Large intestine (tissue), 3 donors: ENCODE measurements at regions not wholly inside any gene's neighbourhood (a gene's known extent, or its start where the extent isn't known, plus 50 kb on each side); places are given as distances from the start of the nearest gene placed in this dataset.

Experiments
- DNase-seq, 2 donors: peaks; one replicate each; pipeline versions ENCODE4 v3.0.0 to v3.0.0-alpha.2; 2013
- H3K27ac ChIP-seq: one replicate; pipeline ENCODE4 v1.5.1; 2013; ENCODE audit warnings: low read length
- H3K27me3 ChIP-seq: 2 replicates; pipeline ENCODE4 v1.6.1; 2013; ENCODE audit warnings: low read length; ENCODE audit not compliant: control insufficient read depth, insufficient read depth
- H3K36me3 ChIP-seq: 2 replicates; pipeline ENCODE4 v1.6.1; 2013; ENCODE audit warnings: low read length; ENCODE audit not compliant: control insufficient read depth, insufficient read depth
- H3K4me1 ChIP-seq: one replicate; pipeline ENCODE4 v1.6.1; 2013; ENCODE audit warnings: low read length; ENCODE audit not compliant: control insufficient read depth, insufficient read depth
- H3K4me3 ChIP-seq: one replicate; pipeline ENCODE4 v1.5.1; 2013; ENCODE audit warnings: low read length
- H3K9me3 ChIP-seq: one replicate; pipeline ENCODE4 v1.6.1; 2013; ENCODE audit warnings: mild to moderate bottlenecking, low read depth, low read length, moderate library complexity; ENCODE audit not compliant: control insufficient read depth
- WGBS: methylation state at CpG from one replicate; pipeline ENCODE4 v1.1.5; 2013; ENCODE audit warnings: low lambda C conversion rate; ENCODE audit not compliant: insufficient coverage; 5-methylcytosine and 5-hydroxymethylcytosine counted together

- Histone ChIP-seq H3K36me3 (no peaks in the 10 kb centered on the region), H3K4me1 (no peaks in the 10 kb centered on the region), H3K27me3 (no peaks in the 10 kb centered on the region), H3K4me3 (no peak overlapping the region), H3K9me3 (no peaks in the 10 kb centered on the region), H3K27ac (no peak overlapping the region)
- WGBS: no CpG with 5 or more reads among the region's 5 CpGs
- no peak for DNase-seq
Observed at GRCh38 chr20:61014491-61014890, 237.6 kb upstream of the CDH4 start.

DNA sequence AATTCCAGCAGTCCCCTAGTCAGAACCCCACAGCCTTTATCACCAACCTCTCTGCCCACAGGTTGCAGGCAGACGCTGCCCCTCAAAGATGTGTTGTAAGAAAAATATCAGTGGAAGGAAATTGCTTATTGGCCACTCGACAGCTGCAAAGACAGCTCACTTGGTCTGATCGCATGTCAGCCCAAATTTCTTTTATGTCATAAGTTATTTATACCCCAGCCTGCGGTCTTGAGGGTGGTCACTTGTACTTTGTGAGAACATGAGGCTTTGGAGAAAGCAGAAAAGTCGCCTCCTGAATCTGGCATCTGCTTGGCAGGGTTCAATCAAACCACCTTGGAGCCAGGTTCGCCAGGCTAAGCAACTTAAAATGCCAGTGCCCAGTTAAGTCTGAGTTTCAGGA lies 236.5 kb upstream of the CDH4 start:
- Histone ChIP-seq H3K4me3 (no peak overlapping the region), H3K36me3 (no peaks in the 10 kb centered on the region), H3K27ac (no peak overlapping the region), H3K9me3 (no peaks in the 10 kb centered on the region), H3K4me1 (no peaks in the 10 kb centered on the region), H3K27me3 (no peaks in the 10 kb centered on the region)
- no CpG with 5 or more reads among the region's 6 CpGs for WGBS
- no peak for DNase-seq

DNA sequence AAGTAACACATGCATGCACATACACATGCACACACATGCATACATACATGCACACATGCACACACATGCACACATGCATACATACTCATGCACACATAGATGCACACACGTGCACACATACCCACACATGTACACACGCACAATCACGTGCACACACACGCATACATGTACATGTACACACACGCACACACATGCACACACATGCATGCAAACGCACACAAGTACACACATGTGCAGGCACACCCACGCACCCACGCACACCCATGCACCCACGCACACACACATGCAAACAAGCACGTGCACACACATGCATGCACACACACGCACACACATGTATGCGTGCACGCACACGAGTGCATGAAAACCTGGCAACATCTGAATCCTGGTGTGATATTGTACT lies 232.7 kb upstream of the CDH4 start:
- Histone ChIP-seq H3K27me3 (no peaks in the 10 kb centered on the region), H3K36me3 (no peaks in the 10 kb centered on the region), H3K27ac (no peak overlapping the region), H3K4me1 (no peaks in the 10 kb centered on the region), H3K9me3 (no peaks in the 10 kb centered on the region), H3K4me3 (no peak overlapping the region)
- no peak for DNase-seq
- no CpG with 5 or more reads among the region's 14 CpGs for WGBS

DNA sequence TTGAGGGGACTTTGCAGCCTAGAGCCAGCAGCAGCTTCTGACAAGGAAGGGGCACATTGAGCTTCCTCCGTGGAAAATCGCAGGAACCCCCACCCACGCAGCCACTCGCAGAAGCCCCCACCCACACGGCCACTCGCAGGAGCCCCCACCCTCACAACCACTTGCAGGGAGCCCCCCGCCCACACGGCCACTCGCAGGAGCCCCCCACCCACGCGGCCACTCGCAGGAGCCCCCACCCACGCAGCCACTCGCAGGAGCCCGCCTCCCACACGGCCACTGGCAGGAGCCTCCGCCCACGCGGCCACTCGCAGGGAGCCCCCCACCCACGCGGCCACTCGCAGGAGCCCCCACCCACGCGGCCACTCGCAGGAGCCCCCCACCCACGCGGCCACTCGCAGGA lies 228.4 kb upstream of the CDH4 start:
- WGBS: no CpG with 5 or more reads among the region's 29 CpGs

GRCh38 chr20:61024390-61024789 lies 227.7 kb upstream of the CDH4 start:
- Histone ChIP-seq H3K27me3 (no peaks in the 10 kb centered on the region), H3K36me3 (no peaks in the 10 kb centered on the region), H3K27ac (no peak overlapping the region), H3K4me1 (no peaks in the 10 kb centered on the region), H3K9me3 (no peaks in the 10 kb centered on the region), H3K4me3 (no peak overlapping the region)
- no peak for DNase-seq
- WGBS: 80% methylated on average over 2 of the region's 11 CpGs

More for the DNA sequence above, 228.4 kb upstream of the CDH4 start:
- DNase-seq: no peak
- no peaks in the 10 kb centered on the region for H3K36me3 ChIP-seq
- no peaks in the 10 kb centered on the region for H3K4me1 ChIP-seq
- no peaks in the 10 kb centered on the region for H3K9me3 ChIP-seq
- H3K4me3 ChIP-seq: no peak overlapping the region
- no peaks in the 10 kb centered on the region for H3K27me3 ChIP-seq
- H3K27ac ChIP-seq: no peak overlapping the region

GRCh38 chr20:61025536-61025935 lies 226.5 kb upstream of the CDH4 start:
- Histone ChIP-seq H3K27me3 (no peaks in the 10 kb centered on the region), H3K27ac (no peak overlapping the region), H3K4me3 (no peak overlapping the region), H3K36me3 (no peaks in the 10 kb centered on the region), H3K4me1 (no peaks in the 10 kb centered on the region), H3K9me3 (no peaks in the 10 kb centered on the region)
- WGBS: 93% methylated on average over 3 of the region's 10 CpGs
- no peak for DNase-seq

DNA sequence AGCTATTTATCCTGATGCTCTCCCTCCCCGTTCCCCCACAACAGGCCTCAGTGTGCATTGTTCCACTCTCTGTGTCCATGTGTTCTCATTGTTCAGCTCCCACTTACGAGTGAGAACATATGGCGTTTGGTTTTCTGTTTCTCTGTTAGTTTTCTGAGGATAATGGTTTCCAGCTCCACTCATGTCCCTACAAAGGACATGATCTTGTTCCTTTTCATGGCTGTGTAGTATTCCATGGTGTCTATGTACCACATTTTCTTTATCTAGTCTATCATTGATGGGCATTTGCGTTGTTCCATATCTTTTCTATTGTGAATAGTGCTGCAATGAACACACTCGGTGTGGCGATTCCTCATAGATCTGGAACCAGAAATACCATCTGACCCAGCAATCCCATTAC lies 225.9 kb upstream of the CDH4 start:
- Histone ChIP-seq H3K9me3 (no peaks in the 10 kb centered on the region), H3K4me1 (no peaks in the 10 kb centered on the region), H3K4me3 (no peak overlapping the region), H3K27me3 (no peaks in the 10 kb centered on the region), H3K27ac (no peak overlapping the region), H3K36me3 (no peaks in the 10 kb centered on the region)
- 100% methylated on average over 1 of the region's 6 CpGs for WGBS
- DNase-seq: no peak

- Histone ChIP-seq H3K27ac (no peak overlapping the region), H3K4me1 (no peaks in the 10 kb centered on the region), H3K9me3 (no peaks in the 10 kb centered on the region), H3K27me3 (no peaks in the 10 kb centered on the region), H3K36me3 (no peaks in the 10 kb centered on the region), H3K4me3 (no peak overlapping the region)
- no peak for DNase-seq
- WGBS: 100% methylated on average over 1 of the region's 5 CpGs
Observed at GRCh38 chr20:61026731-61027130, 225.3 kb upstream of the CDH4 start.

GRCh38 chr20:61027218-61027617 lies 224.8 kb upstream of the CDH4 start:
- no peak for DNase-seq
- Histone ChIP-seq H3K27ac (no peak overlapping the region), H3K27me3 (no peaks in the 10 kb centered on the region), H3K4me3 (no peak overlapping the region), H3K36me3 (no peaks in the 10 kb centered on the region), H3K9me3 (no peaks in the 10 kb centered on the region), H3K4me1 (no peaks in the 10 kb centered on the region)
- WGBS: 65% methylated on average over 3 of the region's 4 CpGs

GRCh38 chr20:61030130-61030529 lies 221.9 kb upstream of the CDH4 start:
- no peaks in the 10 kb centered on the region for H3K27me3 ChIP-seq
- H3K4me1 ChIP-seq: no peaks in the 10 kb centered on the region
- H3K36me3 ChIP-seq: no peaks in the 10 kb centered on the region
- no peak overlapping the region for H3K27ac ChIP-seq
- no peak overlapping the region for H3K4me3 ChIP-seq
- DNase-seq: no peak
- no peaks in the 10 kb centered on the region for H3K9me3 ChIP-seq

DNA sequence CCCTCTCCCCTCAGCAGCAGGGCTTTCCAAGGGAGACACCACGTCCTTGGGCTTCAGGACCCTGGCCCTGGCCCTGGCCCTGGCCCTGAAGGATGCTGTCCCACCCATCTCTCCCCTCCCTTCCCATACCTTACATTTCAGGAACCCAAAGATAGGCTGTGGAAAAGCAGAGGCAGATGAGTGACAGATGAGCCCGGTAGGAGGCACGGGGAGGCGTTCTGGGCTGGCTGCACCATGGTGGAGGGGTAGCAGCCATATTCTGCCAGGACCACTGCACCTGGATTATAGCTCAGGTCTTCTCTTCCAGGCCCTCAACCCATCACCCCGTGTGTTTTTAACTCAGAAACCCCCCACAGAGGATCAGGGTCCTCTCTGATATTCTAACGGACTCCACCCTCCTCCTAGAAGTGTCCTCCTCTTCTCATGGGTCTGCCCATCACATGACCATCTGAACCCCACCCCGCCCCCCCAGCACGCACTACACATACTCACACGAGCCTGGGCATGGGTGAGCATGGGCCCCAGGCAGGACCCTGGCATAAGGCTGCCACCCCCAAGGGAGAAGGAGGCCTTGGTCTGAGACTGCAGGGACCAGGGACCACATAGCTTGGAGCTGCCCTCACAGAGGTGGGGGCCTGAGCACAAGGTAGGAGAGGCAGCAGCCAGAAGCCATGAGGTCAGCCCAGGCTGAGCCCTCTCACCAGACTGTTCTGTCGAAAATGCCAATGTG lies 220.8 kb upstream of the CDH4 start:
- Histone ChIP-seq H3K4me3 (no peak overlapping the region), H3K27ac (no peak overlapping the region), H3K36me3 (no peaks in the 10 kb centered on the region), H3K9me3 (no peaks in the 10 kb centered on the region), H3K27me3 (no peaks in the 10 kb centered on the region), H3K4me1 (no peaks in the 10 kb centered on the region)
- DNase-seq: no peak
- 82% methylated on average over 2 of the region's 10 CpGs for WGBS
